ENCODE measurements at regions not wholly inside any gene's neighbourhood (a gene's known extent, or its start where the extent isn't known, plus 50 kb on each side); places are given as distances from the start of the nearest gene placed in this dataset.

DNA sequence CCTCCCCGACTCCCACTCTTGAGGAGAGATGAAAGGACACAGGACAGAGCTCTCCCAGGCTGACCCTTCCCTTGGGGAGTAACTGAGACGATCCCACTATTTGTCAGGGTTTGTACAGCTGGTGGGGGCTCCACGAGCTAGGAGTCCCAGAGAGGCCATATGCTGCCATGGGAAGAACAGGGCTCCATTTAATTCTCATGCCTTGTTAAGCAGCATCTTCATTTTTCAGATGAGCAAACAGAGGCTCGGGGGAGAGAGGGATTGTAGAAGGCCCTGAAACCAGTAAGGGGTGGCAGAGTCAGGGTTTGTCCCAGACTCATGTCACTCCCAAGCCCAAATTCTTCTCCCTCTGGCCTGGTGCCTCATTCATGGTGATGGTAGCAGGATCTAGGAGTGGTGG lies 176.4 kb downstream of the NSG2 start:
- DNase-seq (ENCODE audit: low spot score in 2 of 2) = no peak
- Histone ChIP-seq H3K36me3 (no peaks in the 10 kb centered on the region), H3K27ac (no peak overlapping the region), H3K27me3 (peaks cover 0 to 4% of the 10 kb centered on the region in 2 donors), H3K4me1 (no peaks in the 10 kb centered on the region), H3K9me3 (peaks cover 0 to 9% of the 10 kb centered on the region in 2 donors), H3K4me3 (no peak overlapping the region)
- TF ChIP-seq POLR2AphosphoS5 (IDR thresholded peaks at IDR 0.05) = no peak
- no peak for TF ChIP-seq POLR2A (IDR thresholded peaks at IDR 0.05)
- intact Hi-C loops (cut with DNase I; ENCODE audit: low total_unique reads) = no loop called here

- H3K9me3 ChIP-seq = peaks cover 0 to 2% of the 10 kb centered on the region in 2 donors
- TF ChIP-seq, protein P1, sequence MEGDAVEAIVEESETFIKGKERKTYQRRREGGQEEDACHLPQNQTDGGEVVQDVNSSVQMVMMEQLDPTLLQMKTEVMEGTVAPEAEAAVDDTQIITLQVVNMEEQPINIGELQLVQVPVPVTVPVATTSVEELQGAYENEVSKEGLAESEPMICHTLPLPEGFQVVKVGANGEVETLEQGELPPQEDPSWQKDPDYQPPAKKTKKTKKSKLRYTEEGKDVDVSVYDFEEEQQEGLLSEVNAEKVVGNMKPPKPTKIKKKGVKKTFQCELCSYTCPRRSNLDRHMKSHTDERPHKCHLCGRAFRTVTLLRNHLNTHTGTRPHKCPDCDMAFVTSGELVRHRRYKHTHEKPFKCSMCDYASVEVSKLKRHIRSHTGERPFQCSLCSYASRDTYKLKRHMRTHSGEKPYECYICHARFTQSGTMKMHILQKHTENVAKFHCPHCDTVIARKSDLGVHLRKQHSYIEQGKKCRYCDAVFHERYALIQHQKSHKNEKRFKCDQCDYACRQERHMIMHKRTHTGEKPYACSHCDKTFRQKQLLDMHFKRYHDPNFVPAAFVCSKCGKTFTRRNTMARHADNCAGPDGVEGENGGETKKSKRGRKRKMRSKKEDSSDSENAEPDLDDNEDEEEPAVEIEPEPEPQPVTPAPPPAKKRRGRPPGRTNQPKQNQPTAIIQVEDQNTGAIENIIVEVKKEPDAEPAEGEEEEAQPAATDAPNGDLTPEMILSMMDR (IDR thresholded peaks at IDR 0.05) = no peak
- no peak for TF ChIP-seq POLR2AphosphoS5 (IDR thresholded peaks at IDR 0.05)
- TF ChIP-seq POLR2A (IDR thresholded peaks at IDR 0.05) = no peak
- H3K4me1 ChIP-seq = no peaks in the 10 kb centered on the region
- H3K27ac ChIP-seq = no peak overlapping the region
- intact Hi-C loops (cut with DNase I; ENCODE audit: low total_unique reads) = no loop called here
- DNase-seq (ENCODE audit: low spot score in 2 of 2) = no peak
- no peak overlapping the region for H3K4me3 ChIP-seq
- H3K36me3 ChIP-seq = no peaks in the 10 kb centered on the region
- H3K27me3 ChIP-seq = peaks cover 0 to 4% of the 10 kb centered on the region in 2 donors
Measured at GRCh38 chr5:174222891-174223290, 177.4 kb downstream of the NSG2 start.

- Histone ChIP-seq H3K9me3 (no peaks in the 10 kb centered on the region), H3K27ac (no peak overlapping the region), H3K4me1 (no peaks in the 10 kb centered on the region), H3K36me3 (no peaks in the 10 kb centered on the region), H3K27me3 (peaks cover 0 to 4% of the 10 kb centered on the region in 2 donors), H3K4me3 (no peak overlapping the region)
- intact Hi-C loops (cut with DNase I; ENCODE audit: low total_unique reads) = no loop called here
- TF ChIP-seq POLR2AphosphoS5 (IDR thresholded peaks at IDR 0.05) (no peak), POLR2A (IDR thresholded peaks at IDR 0.05) (no peak)
- TF ChIP-seq, protein P1 (IDR thresholded peaks at IDR 0.05) = no peak
- no peak for DNase-seq (ENCODE audit: low spot score in 2 of 2)
Measured at GRCh38 chr5:174223355-174223754, 177.8 kb downstream of the NSG2 start.

- TF ChIP-seq POLR2A (IDR thresholded peaks at IDR 0.05) (no peak), POLR2AphosphoS5 (IDR thresholded peaks at IDR 0.05) (no peak)
- TF ChIP-seq, protein P1 (IDR thresholded peaks at IDR 0.05) = no peak
- DNase-seq (ENCODE audit: low spot score in 2 of 2) = no peak
- H3K27ac ChIP-seq = no peak overlapping the region
- H3K4me1 ChIP-seq = no peaks in the 10 kb centered on the region
- no peaks in the 10 kb centered on the region for H3K36me3 ChIP-seq
- intact Hi-C loops (cut with DNase I; ENCODE audit: low total_unique reads) = no loop called here
- no peak overlapping the region for H3K4me3 ChIP-seq
- no peaks in the 10 kb centered on the region for H3K9me3 ChIP-seq
- peaks cover 0 to 4% of the 10 kb centered on the region in 2 donors for H3K27me3 ChIP-seq
Measured at GRCh38 chr5:174229068-174229467, 183.6 kb downstream of the NSG2 start.

DNA sequence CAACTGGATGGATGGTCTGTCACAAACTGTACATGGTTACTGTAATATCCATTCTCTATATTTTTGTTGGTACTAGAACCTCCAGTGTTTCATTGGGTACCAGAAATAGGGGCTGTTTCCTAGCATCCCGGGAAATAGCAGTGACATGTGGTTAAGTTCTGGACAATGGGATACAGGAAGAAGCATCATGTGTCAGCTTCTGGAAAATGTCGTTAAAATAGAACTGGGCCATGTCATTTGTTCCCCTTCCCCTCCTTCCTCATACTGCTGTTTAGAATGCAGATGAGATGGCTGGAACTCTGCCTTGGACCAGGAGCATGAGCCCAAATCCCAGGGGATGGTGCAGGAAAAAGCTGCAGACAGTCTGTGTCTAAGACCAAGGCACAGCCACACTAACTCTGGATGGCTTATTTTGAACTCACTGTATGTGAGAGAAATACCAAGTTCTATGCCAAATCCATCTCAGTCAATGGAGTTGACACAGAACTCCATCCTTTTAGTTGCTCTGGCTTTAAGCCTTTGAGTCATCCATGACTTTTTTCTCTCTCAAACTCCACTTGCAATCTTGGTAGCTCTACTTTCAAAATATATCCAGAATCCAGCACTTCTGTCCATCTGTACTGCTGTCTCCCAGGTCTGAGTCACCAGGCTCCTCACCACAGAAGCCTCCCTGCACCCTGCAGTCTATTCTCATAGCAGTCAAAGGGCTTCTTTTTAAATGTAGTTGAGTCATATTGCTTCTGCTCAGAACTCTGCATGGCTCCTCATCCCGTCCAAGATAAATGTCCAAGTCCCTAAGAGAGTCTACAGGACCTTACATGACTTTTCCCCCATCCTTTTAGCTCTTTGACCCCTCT lies 184.2 kb downstream of the NSG2 start:
- Histone ChIP-seq H3K36me3 (no peaks in the 10 kb centered on the region), H3K9me3 (no peaks in the 10 kb centered on the region), H3K27me3 (peaks cover 0 to 4% of the 10 kb centered on the region in 2 donors), H3K4me1 (no peaks in the 10 kb centered on the region), H3K4me3 (no peak overlapping the region), H3K27ac (no peak overlapping the region)
- intact Hi-C loops (cut with DNase I; ENCODE audit: low total_unique reads) = no loop called here
- TF ChIP-seq POLR2A (IDR thresholded peaks at IDR 0.05) = no peak
- TF ChIP-seq, protein P1 (IDR thresholded peaks at IDR 0.05) = no peak
- DNase-seq (ENCODE audit: low spot score in 2 of 2) = no peak
